WERI-Rb-1 (cell line): ENCODE measurements at regions not wholly inside any gene's neighbourhood (a gene's known extent, or its start where the extent isn't known, plus 50 kb on each side); places are given as distances from the start of the nearest gene placed in this dataset.

ENCODE experiments used
- DNase-seq: peaks from one replicate; pipeline ENCODE4 v3.0.0-alpha.2; 2020
- H3K27ac ChIP-seq: fragments of 250-450 bp; sonication (Bioruptor Pico); 2 replicates; pipeline ENCODE4 v1.5.1; 2020; ENCODE audit warnings: mild to moderate bottlenecking, moderate library complexity
- H3K27me3 ChIP-seq: fragments of 250-450 bp; sonication (Bioruptor Pico); 2 replicates; pipeline ENCODE4 v1.5.1; 2021; ENCODE audit warnings: mild to moderate bottlenecking, low read depth, moderate library complexity; ENCODE audit not compliant: insufficient read depth, severe bottlenecking
- H3K36me3 ChIP-seq: fragments of 250-450 bp; sonication (Bioruptor Pico); 2 replicates; pipeline ENCODE4 v1.5.1; 2020; ENCODE audit warnings: mild to moderate bottlenecking, moderate library complexity
- H3K4me3 ChIP-seq: 2 replicates; pipeline ENCODE4 v1.5.1; 2011; ENCODE audit warnings: low read depth, mild to moderate bottlenecking, control low read depth, low read length
- H3K9me3 ChIP-seq: fragments of 250-450 bp; sonication (Bioruptor Pico); 2 replicates; pipeline ENCODE4 v1.5.1; 2021; ENCODE audit warnings: mild to moderate bottlenecking, moderate library complexity; ENCODE audit not compliant: severe bottlenecking
- CTCF ChIP-seq: IDR thresholded peaks from 2 replicates; pipeline ENCODE4 v1.5.1; 2011; ENCODE audit warnings: low read depth, mild to moderate bottlenecking, control low read depth, inconsistent platforms, low read length

GRCh38 chr6:139655783-139656705 is 281.6 kb upstream of the CITED2 start:
- DNase-seq, result no peak
- no peak for TF ChIP-seq CTCF
- H3K27ac ChIP-seq, result no peak overlapping the region

GRCh38 chr6:139654888-139655782 is 280.7 kb upstream of the CITED2 start:
- TF ChIP-seq CTCF, result no peak
- no peaks in the 10 kb centered on the region for H3K9me3 ChIP-seq
- H3K4me3 ChIP-seq, result no peak overlapping the region
- no peak for DNase-seq
- no peak overlapping the region for H3K27ac ChIP-seq
- no peaks in the 10 kb centered on the region for H3K36me3 ChIP-seq
- no peaks in the 10 kb centered on the region for H3K27me3 ChIP-seq

More at GRCh38 chr6:139655783-139656705, 281.6 kb upstream of the CITED2 start:
- no peaks in the 10 kb centered on the region for H3K36me3 ChIP-seq
- no peaks in the 10 kb centered on the region for H3K27me3 ChIP-seq
- H3K4me3 ChIP-seq, result no peak overlapping the region
- H3K9me3 ChIP-seq, result no peaks in the 10 kb centered on the region

GRCh38 chr6:139654309-139654708 is 279.9 kb upstream of the CITED2 start:
- no peak for TF ChIP-seq CTCF
- Histone ChIP-seq H3K4me3 (no peak overlapping the region), H3K27ac (no peak overlapping the region), H3K27me3 (no peaks in the 10 kb centered on the region), H3K36me3 (no peaks in the 10 kb centered on the region), H3K9me3 (no peaks in the 10 kb centered on the region)
- DNase-seq, result no peak

GRCh38 chr6:139653111-139653510 is 278.7 kb upstream of the CITED2 start:
- H3K9me3 ChIP-seq, result no peaks in the 10 kb centered on the region
- no peak for DNase-seq
- no peaks in the 10 kb centered on the region for H3K27me3 ChIP-seq
- no peak for TF ChIP-seq CTCF
- no peaks in the 10 kb centered on the region for H3K36me3 ChIP-seq
- H3K27ac ChIP-seq, result no peak overlapping the region
- H3K4me3 ChIP-seq, result no peak overlapping the region

GRCh38 chr6:139650941-139651340 is 276.5 kb upstream of the CITED2 start:
- Histone ChIP-seq H3K9me3 (peaks cover 3% of the 10 kb centered on the region), H3K36me3 (no peaks in the 10 kb centered on the region), H3K4me3 (no peak overlapping the region), H3K27me3 (no peaks in the 10 kb centered on the region), H3K27ac (no peak overlapping the region)
- TF ChIP-seq CTCF, result no peak
- DNase-seq, result peak; percentile 25
